NCI-H524 treated with DMSO at 0.1 percent for 48 hours (cell line): ENCODE measurements at regions not wholly inside any gene's neighbourhood (a gene's known extent, or its start where the extent isn't known, plus 50 kb on each side); places are given as distances from the start of the nearest gene placed in this dataset.

Experiments used
- DNase-seq: peaks from one replicate; lab custom pipeline; 2025; lab: John Stamatoyannopoulos, UW

GRCh38 chr10:44243851-44244510, 140.9 kb downstream of the CXCL12 start:
- no peak for DNase-seq

- no peak for DNase-seq
Measured at GRCh38 chr10:44242826-44243225, 142.1 kb downstream of the CXCL12 start.

DNA sequence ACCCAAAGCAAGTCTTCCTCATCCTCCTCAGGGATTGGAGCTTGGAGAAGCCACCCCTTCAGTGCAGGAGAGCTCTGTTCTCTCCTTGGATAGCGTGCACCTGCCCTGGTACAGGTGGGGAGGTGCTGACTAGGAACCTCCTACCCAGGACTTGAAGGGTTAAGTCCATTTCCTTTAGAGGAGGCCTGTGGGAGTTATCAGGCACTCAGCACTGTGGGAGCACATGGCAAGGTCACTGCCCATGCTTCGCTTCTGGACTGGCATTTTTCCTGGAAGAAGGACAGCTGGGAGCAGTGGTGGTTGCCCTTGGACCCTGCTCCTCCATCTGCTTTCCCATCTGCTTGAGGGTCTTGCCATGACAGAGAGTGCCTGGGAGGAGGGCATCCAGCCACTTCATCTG, 142.8 kb downstream of the CXCL12 start:
- no peak for DNase-seq

DNA sequence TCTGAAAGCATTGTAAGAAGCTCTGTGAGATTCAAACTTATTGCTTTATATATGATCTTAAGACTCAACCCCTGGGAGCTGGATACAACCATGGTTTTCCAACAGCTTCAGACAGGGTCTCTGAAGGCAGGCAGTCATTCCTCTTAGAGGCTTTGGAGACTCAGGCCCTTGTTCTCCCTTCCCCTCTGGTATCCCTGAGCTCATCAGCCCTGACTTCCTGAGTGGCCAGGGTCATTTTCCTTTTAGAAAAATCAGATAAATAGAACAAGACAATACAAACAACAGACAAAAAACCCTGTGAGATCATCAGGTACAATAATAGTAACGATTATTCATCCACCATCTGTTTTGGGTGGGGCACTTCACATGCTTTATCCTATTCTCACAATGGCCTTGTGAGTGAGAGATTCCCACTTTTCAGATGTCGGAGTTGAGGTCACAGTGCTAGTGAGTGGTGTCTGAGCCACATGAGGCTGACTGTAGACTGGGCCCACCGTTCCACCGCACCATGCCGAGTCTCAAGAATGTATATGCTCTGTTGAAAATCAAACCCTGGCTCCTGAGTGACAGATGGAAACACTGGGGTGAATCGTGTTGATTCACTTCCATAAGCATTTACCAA, 144.2 kb downstream of the CXCL12 start:
- DNase-seq, result no peak

- no peak for DNase-seq
Measured at GRCh38 chr10:44238212-44238611, 146.7 kb downstream of the CXCL12 start.

DNA sequence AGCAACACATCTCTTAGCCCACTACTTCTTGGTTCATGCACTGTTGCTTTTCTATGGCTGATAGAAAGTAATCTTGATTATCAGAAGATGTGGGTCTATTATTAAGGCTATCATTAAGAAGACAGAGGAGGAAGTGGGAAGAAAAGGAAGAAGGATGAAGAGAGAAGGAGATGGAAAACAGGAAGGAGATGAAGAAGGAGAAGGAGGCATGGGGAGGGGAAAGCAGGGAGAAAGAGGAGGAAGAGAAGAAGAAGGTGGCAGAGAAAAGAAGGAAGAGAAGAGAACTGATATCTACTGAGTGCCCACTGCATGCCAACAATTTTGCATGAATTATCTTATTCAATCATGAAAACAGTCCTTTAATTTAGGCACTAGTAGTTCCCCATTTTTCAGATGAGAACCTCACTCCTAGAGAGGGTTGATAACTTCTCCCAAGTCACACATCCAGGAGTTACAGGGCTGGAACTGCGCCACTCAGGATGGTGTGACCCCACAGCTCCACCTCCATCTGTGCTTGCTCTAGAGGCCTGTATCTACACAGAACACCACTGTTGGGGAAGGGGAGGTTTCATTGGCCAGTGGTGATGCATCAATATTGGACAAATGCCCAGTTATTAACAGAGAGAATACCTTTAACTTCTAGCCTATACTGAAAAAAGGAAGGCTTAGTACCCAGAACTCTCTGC, 147.4 kb downstream of the CXCL12 start:
- no peak for DNase-seq

DNA sequence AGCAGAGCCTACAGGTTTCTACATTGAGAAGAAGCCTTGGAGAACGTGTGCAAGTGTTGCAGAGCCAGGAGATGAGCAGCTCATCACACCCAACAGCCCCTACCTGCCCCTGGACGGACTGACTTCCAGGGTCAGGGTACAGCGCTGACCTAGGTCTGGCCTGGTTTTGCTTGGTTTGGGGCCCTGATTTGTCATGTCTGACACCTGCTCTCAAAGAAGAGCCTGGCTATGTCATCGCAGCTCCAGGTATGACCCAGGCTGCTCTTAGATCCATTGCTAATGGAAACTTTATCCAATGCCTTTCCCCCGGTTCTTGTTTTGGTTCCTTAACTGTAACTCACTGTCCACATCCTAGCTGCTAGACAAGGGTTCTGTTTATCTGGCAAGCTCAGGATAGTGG, 149.5 kb downstream of the CXCL12 start:
- no peak for DNase-seq

GRCh38 chr10:44234483-44234875, 150.4 kb downstream of the CXCL12 start:
- DNase-seq, result no peak

DNA sequence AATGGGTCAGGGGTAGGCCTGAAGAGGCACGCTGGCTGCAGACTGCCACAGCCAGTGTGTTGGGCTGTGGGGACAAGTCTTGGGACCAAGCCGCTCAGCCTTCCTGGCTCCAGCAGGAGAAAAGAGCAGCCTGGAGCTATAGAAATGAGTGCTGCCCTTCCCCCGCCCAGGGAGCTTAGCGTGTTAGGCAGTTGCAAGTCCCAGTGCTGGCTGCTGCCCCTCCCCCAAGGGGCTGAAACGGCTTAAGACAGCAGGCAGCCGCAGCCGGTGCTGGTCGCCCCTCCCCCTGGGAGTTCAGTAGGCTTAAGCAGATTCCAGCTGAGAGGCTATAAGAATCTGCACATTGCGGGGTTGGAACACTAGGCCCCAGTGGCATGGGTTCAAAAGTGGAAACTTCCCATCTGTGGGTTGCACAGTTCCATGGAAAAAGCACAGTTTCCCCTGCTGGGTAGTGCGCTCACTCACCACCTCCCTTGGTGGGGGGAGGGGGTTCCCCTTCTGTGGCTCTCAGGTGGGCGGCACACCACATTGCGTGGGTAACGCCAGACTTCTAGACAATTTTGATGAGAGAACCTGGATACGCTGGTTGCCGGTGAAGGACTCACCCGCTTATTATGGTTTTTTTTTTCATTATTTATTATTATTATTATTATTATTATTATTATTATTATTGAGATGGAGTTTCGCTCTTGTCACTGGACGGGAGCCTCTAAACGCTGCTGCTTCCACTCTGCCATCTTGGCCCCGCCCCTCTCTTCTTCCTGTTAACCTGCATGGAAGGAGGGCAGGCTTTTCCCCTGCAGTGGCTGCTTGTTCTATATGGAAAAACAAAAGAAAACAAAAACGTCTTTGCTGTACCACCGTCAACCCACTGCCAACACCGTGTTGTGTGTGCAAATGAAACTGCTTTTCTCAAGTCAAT, 151.1 kb downstream of the CXCL12 start:
- DNase-seq, result peak; percentile 16

GRCh38 chr10:44217274-44217820, 167.6 kb downstream of the CXCL12 start:
- DNase-seq, result no peak

DNA sequence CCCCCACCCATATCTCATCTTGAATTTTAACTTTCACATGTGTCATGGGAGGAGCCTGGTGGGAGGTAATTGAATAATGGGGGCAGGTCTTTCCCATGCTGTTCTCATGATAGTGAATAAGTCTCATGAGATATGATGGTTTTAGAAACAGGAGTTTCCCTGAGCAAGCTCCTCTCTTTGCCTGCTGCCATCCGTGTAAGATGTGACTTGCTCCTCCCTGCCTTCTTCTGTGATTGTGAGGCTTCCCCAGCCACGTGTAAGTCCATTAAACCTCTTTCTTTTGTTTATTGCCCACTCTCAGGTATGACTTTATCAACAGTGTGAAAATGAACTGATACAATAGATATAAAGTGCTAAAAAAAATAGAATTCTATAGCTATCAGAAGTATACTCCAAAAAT, 168.8 kb downstream of the CXCL12 start:
- DNase-seq, result no peak

DNA sequence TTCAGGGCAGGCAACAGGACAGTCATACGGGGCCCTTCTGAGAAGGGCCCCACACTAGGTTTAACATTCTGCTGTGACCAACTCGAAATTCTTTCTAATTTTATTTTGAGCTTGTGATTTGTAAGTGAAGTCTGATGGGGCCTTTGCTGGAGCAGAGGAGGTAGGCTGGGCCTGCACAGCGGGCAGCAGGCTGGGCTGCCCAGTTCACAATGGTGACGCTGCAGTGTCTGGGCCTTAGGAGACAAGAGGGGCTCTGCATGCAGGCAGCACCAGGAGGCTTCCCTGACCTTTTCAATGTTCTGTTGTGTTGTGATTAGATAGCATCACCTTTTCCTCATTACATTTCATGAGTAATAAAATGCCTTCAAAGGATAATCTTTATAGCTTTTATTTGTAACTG, 175.1 kb downstream of the CXCL12 start:
- no peak for DNase-seq

DNA sequence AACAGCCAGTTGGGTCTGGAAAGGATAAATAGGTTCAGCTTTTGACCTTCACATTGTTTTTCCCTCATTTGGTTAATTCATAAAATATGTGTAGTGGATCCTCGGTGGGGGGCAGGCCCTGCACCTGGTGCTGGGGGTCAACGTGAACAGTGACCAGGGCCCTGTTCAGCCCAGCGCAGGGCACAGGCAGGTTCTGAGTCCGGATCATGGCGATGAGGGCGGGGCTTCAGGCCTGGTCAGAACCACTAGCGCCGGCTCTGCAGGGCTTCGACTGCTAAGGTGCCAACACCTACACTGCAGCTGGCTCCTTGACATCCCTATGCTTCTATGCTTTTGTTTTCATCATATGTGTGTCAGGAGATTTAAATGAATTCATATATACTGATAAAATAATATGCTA, 177.7 kb downstream of the CXCL12 start:
- no peak for DNase-seq

- no peak for DNase-seq
Measured at GRCh38 chr10:44206127-44206818, 178.6 kb downstream of the CXCL12 start.

DNA sequence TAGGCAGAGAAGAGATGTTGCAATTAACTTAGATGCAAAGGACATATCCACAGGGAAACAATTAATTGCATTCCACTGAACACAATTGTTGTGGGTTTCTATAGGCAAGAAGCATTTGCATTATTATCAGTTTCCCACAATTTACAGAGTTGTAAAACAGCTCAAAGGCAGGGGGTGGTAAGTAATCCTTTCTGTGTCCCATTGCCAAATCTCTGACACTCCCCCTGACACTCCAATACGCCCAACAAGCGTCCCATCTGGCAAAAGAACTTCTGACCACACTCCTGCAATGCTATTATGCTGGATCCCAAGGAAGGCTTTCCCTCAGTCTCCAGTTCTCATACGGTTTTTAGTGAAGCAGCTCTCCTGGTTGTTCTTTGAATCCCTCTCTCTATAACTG, 179.8 kb downstream of the CXCL12 start:
- DNase-seq, result no peak

GRCh38 chr10:44203535-44203934, 181.4 kb downstream of the CXCL12 start:
- no peak for DNase-seq

DNA sequence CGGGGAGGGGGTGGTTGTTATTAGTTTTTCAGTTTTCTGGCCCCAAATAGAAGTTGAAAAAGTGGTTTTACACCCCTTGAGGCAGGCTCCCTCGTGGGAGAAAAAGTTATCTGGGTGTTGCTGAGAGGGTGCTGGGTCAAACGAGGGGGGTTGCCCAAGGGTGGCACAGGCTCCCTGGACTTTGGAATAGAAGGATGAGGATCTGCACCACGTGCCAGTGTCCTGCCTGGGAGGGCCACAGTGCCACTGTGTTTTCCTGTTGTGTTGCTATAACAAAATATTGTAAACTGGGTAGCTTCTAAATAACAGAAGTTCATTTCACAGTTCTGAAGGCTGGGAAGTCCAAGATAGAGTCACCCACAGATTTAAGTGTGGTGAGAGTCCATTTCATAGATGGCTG, 181.9 kb downstream of the CXCL12 start:
- no peak for DNase-seq

DNA sequence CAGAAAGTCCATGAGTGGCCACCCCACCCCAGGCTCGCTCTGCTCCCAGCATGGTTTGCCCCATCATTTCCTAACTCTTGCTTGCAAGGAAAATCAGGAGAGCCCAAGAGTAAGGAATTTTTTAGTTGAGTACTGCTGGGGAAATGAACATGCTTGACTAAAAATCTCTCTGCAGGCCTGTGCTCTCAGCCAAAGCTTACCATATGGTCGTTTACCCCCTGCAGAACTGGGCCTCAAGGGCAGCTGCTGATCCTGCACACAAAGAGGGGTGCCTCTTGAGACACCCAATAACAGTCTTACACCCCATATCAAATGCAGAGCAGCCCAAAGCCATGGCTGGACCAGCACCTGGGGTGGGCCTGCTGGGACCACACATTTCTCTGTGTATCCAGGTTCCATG, 183.2 kb downstream of the CXCL12 start:
- no peak for DNase-seq

GRCh38 chr10:44201011-44201410, 183.9 kb downstream of the CXCL12 start:
- DNase-seq, result no peak

DNA sequence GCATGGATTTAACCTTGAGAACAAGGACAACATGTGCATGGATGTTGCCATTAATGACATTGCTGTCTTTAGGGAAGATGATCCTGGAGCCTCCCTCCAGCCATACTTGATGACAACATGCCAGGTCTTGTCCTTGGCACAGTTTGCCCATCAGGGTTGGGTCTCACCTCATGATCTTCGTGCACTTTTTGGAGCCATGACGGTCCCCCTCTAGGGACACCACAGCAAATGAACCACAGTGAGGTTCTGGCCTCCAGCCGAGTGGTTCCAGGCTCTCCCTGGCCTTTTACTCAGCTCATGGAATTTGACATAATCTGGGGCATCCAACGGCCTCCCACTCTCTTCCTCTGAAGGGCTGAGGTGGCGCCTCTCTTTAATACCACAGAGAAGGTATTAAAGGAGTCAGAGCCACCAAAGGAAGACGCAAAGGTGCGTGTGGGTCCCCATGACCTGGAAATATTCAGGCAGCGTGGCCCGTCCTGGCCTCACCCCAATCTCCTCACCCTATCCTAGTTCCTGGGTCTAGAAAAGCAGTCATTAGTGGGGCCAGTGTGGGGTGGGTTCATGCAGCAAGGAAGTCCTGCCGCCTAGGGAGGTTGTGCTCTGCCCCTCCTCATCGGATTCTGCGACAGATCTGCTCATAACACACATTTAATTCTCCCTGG, 184.8 kb downstream of the CXCL12 start:
- no peak for DNase-seq

DNA sequence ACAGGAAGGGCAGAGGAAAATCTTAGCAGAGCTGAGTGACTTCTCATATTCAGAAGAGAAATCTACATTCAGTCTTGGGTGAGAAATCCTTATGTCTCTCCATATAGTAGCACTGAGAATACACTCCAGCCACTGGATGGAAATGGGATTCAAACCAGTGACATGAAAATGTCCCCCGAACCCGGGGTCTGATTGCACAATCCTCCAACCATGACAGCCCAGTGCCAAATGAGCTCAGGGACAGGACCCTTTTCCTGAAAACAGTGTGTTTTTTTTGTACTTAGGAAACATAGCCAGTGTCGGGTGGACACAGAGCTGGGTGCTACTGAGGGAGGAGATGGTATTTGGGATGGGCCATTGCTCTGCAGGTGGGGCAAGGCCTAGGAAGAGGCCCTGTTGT, 185.6 kb downstream of the CXCL12 start:
- no peak for DNase-seq
